Esophagus squamous epithelium (tissue), 5 donors: ENCODE measurements at regions not wholly inside any gene's neighbourhood (a gene's known extent, or its start where the extent isn't known, plus 50 kb on each side); places are given as distances from the start of the nearest gene placed in this dataset.

ENCODE experiments used
- DNase-seq: peaks from one replicate; lab custom pipeline; 2025; lab: John Stamatoyannopoulos, UW
- H3K27ac ChIP-seq, 4 donors: fragments of 200-600 bp; sonication (generic); one replicate each; pipeline ENCODE4 v1.5.1; 2016 to 2019; ENCODE audit warnings: mild to moderate bottlenecking in 1 of 4
- H3K27me3 ChIP-seq, 4 donors: fragments of 200-600 bp; sonication (generic); 1 replicate in 3 of 4; 2 replicates in 1 of 4; pipeline versions ENCODE4 v1.5.1 to v1.6.0; 2017 to 2021; ENCODE audit warnings: antibody characterized with exemption in 1 of 4
- H3K36me3 ChIP-seq, 3 donors: fragments of 200-600 bp; sonication (generic); one replicate each; pipeline ENCODE4 v1.5.1; 2016 to 2019
- H3K4me1 ChIP-seq, 3 donors: fragments of 200-600 bp; sonication (generic); one replicate each; pipeline ENCODE4 v1.5.1; 2017 to 2019
- H3K4me3 ChIP-seq, 4 donors: fragments of 200-600 bp; sonication (generic); 1 replicate in 3 of 4; 2 replicates in 1 of 4; pipeline ENCODE4 v1.5.1; 2016 to 2019; ENCODE audit warnings: mild to moderate bottlenecking in 2 of 4, moderate library complexity in 1 of 4
- H3K9me3 ChIP-seq, 3 donors: fragments of 200-600 bp; sonication (generic); one replicate each; pipeline ENCODE4 v1.5.1; 2016 to 2019
- CTCF ChIP-seq, 6 experiments: fragments of 450-650 bp in 4 of 6; fragments of 200-600 bp in 2 of 6; sonication (generic) in 2 of 6; IDR thresholded peaks; one replicate each; pipeline ENCODE4 v1.5.1; 2016 to 2019; ENCODE audit warnings: antibody characterized with exemption in 6 of 6, mild to moderate bottlenecking in 4 of 6, moderate library complexity in 4 of 6
- POLR2A ChIP-seq, 4 donors: fragments of 450-650 bp; IDR thresholded peaks; one replicate each; pipeline ENCODE4 v1.6.1; 2017; ENCODE audit warnings: antibody characterized with exemption in 4 of 4, mild to moderate bottlenecking in 4 of 4, moderate library complexity in 3 of 4
- WGBS, 2 donors: methylation state at CpG; one replicate each; pipeline ENCODE4 v1.1.5; 2018; 5-methylcytosine and 5-hydroxymethylcytosine counted together
- intact Hi-C: fragments of 100-400 bp; cut with DNase I; formaldehyde crosslinking; loops from one replicate; pipeline ENCODE4 v1.15.0; 2022
- donor health status: DM: yes; HTN: yes; CAD: no.

- no peak for DNase-seq
- Histone ChIP-seq H3K4me1 (no peaks in the 10 kb centered on the region), H3K27ac (no peak overlapping the region), H3K9me3 (no peaks in the 10 kb centered on the region), H3K36me3 (no peaks in the 10 kb centered on the region), H3K4me3 (no peak overlapping the region), H3K27me3 (no peaks in the 10 kb centered on the region)
- intact Hi-C loops = no loop called here
- TF ChIP-seq POLR2A (IDR thresholded peaks at IDR 0.05) (no peak), CTCF (IDR thresholded peaks at IDR 0.05) (no peak)
Observed at GRCh38 chr2:48829569-48829968, 74.0 kb upstream of the LHCGR start.

- Histone ChIP-seq H3K4me1 (no peaks in the 10 kb centered on the region), H3K4me3 (no peak overlapping the region), H3K9me3 (no peaks in the 10 kb centered on the region), H3K27me3 (no peaks in the 10 kb centered on the region), H3K27ac (no peak overlapping the region), H3K36me3 (no peaks in the 10 kb centered on the region)
- no peak for TF ChIP-seq CTCF (IDR thresholded peaks at IDR 0.05)
- no peak for TF ChIP-seq POLR2A (IDR thresholded peaks at IDR 0.05)
- intact Hi-C loops = no loop called here
- no peak for DNase-seq
Observed at GRCh38 chr2:48829036-48829435, 73.5 kb upstream of the LHCGR start.

GRCh38 chr2:48826986-48827385 is 71.5 kb upstream of the LHCGR start:
- intact Hi-C loops = no loop called here
- DNase-seq = no peak
- no peak overlapping the region for H3K4me3 ChIP-seq
- no peaks in the 10 kb centered on the region for H3K4me1 ChIP-seq
- no peaks in the 10 kb centered on the region for H3K36me3 ChIP-seq
- TF ChIP-seq CTCF (IDR thresholded peaks at IDR 0.05) (no peak), POLR2A (IDR thresholded peaks at IDR 0.05) (no peak)
- no peak overlapping the region for H3K27ac ChIP-seq
- no peaks in the 10 kb centered on the region for H3K9me3 ChIP-seq
- 60 to 66% methylated on average over 1 to 3 of the region's 4 CpGs for WGBS, 2 donors
- H3K27me3 ChIP-seq = no peaks in the 10 kb centered on the region

GRCh38 chr2:48824116-48824515 is 68.6 kb upstream of the LHCGR start:
- no peak overlapping the region for H3K27ac ChIP-seq
- H3K9me3 ChIP-seq = no peaks in the 10 kb centered on the region
- intact Hi-C loops = no loop called here

GRCh38 chr2:48819206-48819735 is 63.7 kb upstream of the LHCGR start:
- Histone ChIP-seq H3K4me1 (no peaks in the 10 kb centered on the region), H3K9me3 (no peaks in the 10 kb centered on the region), H3K36me3 (no peaks in the 10 kb centered on the region), H3K27me3 (no peaks in the 10 kb centered on the region), H3K4me3 (no peak overlapping the region), H3K27ac (no peak overlapping the region)
- 55 to 59% methylated on average over 2 of the region's 2 CpGs for WGBS, 2 donors
- intact Hi-C loops = no loop called here
- DNase-seq = no peak
- TF ChIP-seq CTCF (IDR thresholded peaks at IDR 0.05) (no peak), POLR2A (IDR thresholded peaks at IDR 0.05) (no peak)

More at GRCh38 chr2:48824116-48824515, 68.6 kb upstream of the LHCGR start:
- H3K4me1 ChIP-seq = no peaks in the 10 kb centered on the region
- DNase-seq = no peak
- no peak for TF ChIP-seq POLR2A (IDR thresholded peaks at IDR 0.05)
- H3K27me3 ChIP-seq = no peaks in the 10 kb centered on the region
- H3K36me3 ChIP-seq = no peaks in the 10 kb centered on the region
- no peak overlapping the region for H3K4me3 ChIP-seq
- 54 to 56% methylated on average over 3 of the region's 3 CpGs for WGBS, 2 donors

- intact Hi-C loops = no loop called here
- Histone ChIP-seq H3K4me1 (no peaks in the 10 kb centered on the region), H3K36me3 (no peaks in the 10 kb centered on the region), H3K27ac (no peak overlapping the region), H3K4me3 (no peak overlapping the region), H3K9me3 (no peaks in the 10 kb centered on the region), H3K27me3 (no peaks in the 10 kb centered on the region)
- DNase-seq = no peak
- WGBS, 2 donors = 4 to 14% methylated on average over 1 of the region's 1 CpG
- TF ChIP-seq POLR2A (IDR thresholded peaks at IDR 0.05) (no peak), CTCF (IDR thresholded peaks at IDR 0.05) (no peak)
Observed at GRCh38 chr2:48817355-48817754, 61.8 kb upstream of the LHCGR start.
